ENCODE measurements at regions not wholly inside any gene's neighbourhood (a gene's known extent, or its start where the extent isn't known, plus 50 kb on each side); places are given as distances from the start of the nearest gene placed in this dataset.

DNA sequence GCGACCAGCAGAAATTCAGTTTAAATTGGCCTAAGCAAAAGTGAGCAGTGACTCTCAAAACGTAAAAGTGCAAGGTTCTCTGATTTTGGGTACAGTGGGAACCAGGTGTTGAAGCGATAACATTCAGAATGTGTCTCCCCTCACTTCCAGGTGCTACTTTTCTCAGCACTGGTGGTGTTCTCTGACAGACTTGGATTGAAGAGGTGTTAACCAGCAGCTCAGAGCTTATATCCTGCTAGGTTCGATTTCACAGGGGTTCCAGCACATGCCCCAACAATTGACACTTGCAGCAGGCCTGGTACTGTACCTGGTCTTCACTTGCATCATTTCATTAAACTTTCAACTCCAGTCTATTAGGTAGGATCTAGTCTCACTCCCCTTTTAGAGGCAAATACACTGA is 680.2 kb downstream of the VRK1 start:
- CTCF ChIA-PET: no interaction called here
- DNase-seq (ENCODE audit: extremely low spot score): no peak
- POLR2A ChIA-PET: no interaction called here
- no peak for TF ChIP-seq CTCF (IDR thresholded peaks at IDR 0.05; ENCODE audit: control extremely low read depth, extremely low read depth, low read depth, missing control alignments)

GRCh38 chr14:97485201-97485600 is 688.0 kb downstream of the VRK1 start:
- DNase-seq (ENCODE audit: extremely low spot score): no peak
- no peak for TF ChIP-seq CTCF (IDR thresholded peaks at IDR 0.05; ENCODE audit: control extremely low read depth, extremely low read depth, low read depth, missing control alignments)
- CTCF ChIA-PET: no interaction called here
- POLR2A ChIA-PET: no interaction called here

DNA sequence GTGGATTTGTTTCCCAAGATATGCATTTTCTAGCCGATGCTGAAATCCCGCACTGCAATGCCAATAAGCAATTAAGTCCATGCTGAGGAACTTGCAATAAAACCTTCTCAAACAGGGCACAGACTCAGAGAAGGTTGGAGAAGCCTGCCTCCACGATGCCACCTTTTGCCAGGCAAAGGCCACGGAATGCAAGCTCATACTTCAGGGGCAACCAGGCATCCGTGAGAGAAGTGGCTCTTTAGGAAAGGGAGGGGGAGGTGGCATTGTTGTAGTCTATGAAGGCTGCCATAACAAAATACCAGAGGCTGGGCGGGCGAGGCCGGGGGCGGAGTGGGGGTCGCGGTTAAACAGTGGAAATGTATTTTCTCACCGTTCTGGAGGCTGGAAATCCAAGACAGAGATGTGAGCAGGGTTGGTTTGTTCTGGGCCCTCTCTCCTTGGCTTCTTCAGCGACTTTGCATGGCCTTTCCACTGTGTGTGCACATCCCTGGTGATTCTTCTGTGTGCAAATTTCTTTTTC is 689.5 kb downstream of the VRK1 start:
- POLR2A ChIA-PET: no interaction called here
- CTCF ChIA-PET: no interaction called here
- TF ChIP-seq CTCF (IDR thresholded peaks at IDR 0.05; ENCODE audit: control extremely low read depth, extremely low read depth, low read depth, missing control alignments): no peak
- DNase-seq (ENCODE audit: extremely low spot score): no peak

DNA sequence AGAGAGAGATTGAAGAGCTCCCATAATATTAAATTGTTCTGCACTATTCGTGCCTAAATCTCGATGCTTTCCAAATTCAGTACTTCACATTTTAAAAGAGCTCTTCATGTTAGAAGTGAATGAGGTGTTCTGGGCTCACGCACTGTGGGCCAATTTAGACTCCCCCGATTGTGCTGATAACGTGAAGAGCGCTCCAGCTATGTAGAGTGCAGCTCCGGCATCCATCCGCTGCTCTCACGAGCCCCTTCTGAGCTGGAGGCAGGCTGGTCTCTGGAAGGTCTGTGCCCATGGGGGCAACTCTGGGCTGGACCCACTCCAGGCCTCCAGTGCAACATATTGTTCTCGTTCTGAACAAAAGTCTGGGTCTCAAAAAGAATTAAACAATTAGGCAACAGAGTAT is 692.6 kb downstream of the VRK1 start:
- TF ChIP-seq CTCF (IDR thresholded peaks at IDR 0.05; ENCODE audit: control extremely low read depth, extremely low read depth, low read depth, missing control alignments): no peak
- CTCF ChIA-PET: no interaction called here
- no peak for DNase-seq (ENCODE audit: extremely low spot score)
- POLR2A ChIA-PET: no interaction called here

DNA sequence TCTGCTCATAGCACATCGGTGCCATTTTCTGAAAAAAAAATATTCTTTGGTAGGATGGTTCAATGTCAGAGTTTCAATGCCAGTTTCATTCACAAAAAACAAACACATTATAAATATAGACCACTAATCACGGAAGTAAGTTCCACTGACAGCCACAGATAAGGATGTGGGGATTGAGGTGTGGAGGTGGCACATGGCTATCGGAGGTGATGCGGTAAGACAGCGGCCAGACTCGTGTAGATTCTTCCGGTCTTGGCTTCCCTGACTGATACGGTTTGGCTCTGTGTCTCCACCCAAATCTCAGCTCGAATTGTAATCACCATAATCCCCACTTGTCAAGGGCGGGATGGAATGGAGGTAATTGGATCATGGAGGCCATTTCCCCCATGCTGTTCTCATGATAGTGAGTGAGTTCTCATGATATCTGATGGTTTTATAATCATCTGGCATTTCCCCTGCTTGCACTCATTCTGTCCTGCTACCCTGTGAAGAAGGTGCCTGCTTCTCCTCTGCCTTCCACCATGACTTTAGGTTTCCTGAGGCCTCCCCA is 693.4 kb downstream of the VRK1 start:
- ChIA-PET CTCF (no interaction called here), POLR2A (no interaction called here)
- DNase-seq (ENCODE audit: extremely low spot score): no peak
- no peak for TF ChIP-seq CTCF (IDR thresholded peaks at IDR 0.05; ENCODE audit: control extremely low read depth, extremely low read depth, low read depth, missing control alignments)

DNA sequence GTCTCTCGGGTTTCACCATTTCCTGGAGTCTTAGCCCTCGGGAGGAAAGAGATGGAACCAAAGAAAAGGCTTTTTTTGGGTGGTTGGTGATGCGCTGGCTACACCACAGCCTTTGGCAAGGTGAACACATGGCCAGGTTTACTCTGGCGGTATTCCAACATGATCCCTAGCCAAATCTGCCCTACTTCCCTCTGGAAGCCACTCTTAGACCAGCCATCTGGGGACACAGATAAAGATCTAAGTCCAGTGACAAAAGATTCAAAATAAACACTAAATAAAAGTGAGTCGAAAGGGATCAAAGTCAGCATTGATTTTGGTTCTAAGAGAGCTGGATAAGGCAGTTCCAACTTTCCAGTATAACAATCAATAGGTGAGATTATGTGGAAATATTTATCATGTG is 694.5 kb downstream of the VRK1 start:
- CTCF ChIA-PET: no interaction called here

More for the DNA sequence above, 694.5 kb downstream of the VRK1 start:
- no peak for DNase-seq (ENCODE audit: extremely low spot score)
- no peak for TF ChIP-seq CTCF (IDR thresholded peaks at IDR 0.05; ENCODE audit: control extremely low read depth, extremely low read depth, low read depth, missing control alignments)
- POLR2A ChIA-PET: no interaction called here
